CD4-positive, alpha-beta memory T cell (primary cell): ENCODE measurements at regions not wholly inside any gene's neighbourhood (a gene's known extent, or its start where the extent isn't known, plus 50 kb on each side); places are given as distances from the start of the nearest gene placed in this dataset.

Source experiments
- CTCF ChIA-PET: fragments of 350-600 bp; sonication (Branson Sonifier 250); formaldehyde crosslinking; loops from one replicate; lab custom pipeline; 2021; ENCODE audit warnings: inconsistent platforms; ENCODE audit not compliant: partially characterized antibody; lab: Charles Lee
- POLR2A ChIA-PET: fragments of 350-600 bp; sonication (Branson Sonifier 250); formaldehyde crosslinking; loops from one replicate; lab custom pipeline; 2021; ENCODE audit not compliant: partially characterized antibody; lab: Charles Lee
- DNase-seq, 5 donors: peaks; one replicate each; pipeline versions ENCODE4 v3.0.0 to v3.0.0-alpha.2; 2020 to 2022; ENCODE audit warnings: mixed read lengths in 1 of 5
- H3K27ac ChIP-seq: one replicate; pipeline ENCODE4 v1.7.0; 2013; ENCODE audit warnings: low read depth, low read length
- H3K27me3 ChIP-seq: 2 replicates; pipeline ENCODE4 v1.7.0; 2013; ENCODE audit warnings: mild to moderate bottlenecking, low read length, moderate library complexity; ENCODE audit not compliant: insufficient read depth
- H3K36me3 ChIP-seq: 2 replicates; pipeline ENCODE4 v1.7.0; 2013; ENCODE audit warnings: mild to moderate bottlenecking, low read length, moderate library complexity; ENCODE audit not compliant: insufficient read depth
- H3K4me1 ChIP-seq: 2 replicates; pipeline ENCODE4 v1.7.0; 2013; ENCODE audit warnings: mild to moderate bottlenecking, low read length, moderate library complexity; ENCODE audit not compliant: insufficient read depth
- H3K4me3 ChIP-seq, 2 donors: one replicate each; pipeline ENCODE4 v1.7.0; 2013; ENCODE audit warnings: low read length in 2 of 2, mild to moderate bottlenecking in 1 of 2
- H3K9me3 ChIP-seq, 2 donors: one replicate each; pipeline ENCODE4 v1.7.0; 2013; ENCODE audit warnings: low read length in 2 of 2, control low read depth in 1 of 2; ENCODE audit not compliant: control insufficient read depth in 1 of 2
- H3K27ac Mint-ChIP-seq, 7 donors: one replicate each; pipeline ENCODE4 v1.8.0; 2020 to 2021; ENCODE audit warnings: mixed read lengths in 7 of 7, mild to moderate bottlenecking in 6 of 7, inconsistent platforms in 3 of 7, moderate library complexity in 3 of 7
- H3K27me3 Mint-ChIP-seq, 2 donors: one replicate each; pipeline ENCODE4 v1.8.0; 2020 to 2021; ENCODE audit warnings: mixed read lengths in 2 of 2
- H3K36me3 Mint-ChIP-seq, 2 donors: one replicate each; pipeline ENCODE4 v1.8.0; 2020 to 2021; ENCODE audit warnings: mixed read lengths in 2 of 2, inconsistent platforms in 1 of 2, mild to moderate bottlenecking in 1 of 2
- H3K4me1 Mint-ChIP-seq, 4 donors: one replicate each; pipeline ENCODE4 v1.8.0; 2020 to 2021; ENCODE audit warnings: mixed read lengths in 4 of 4, mild to moderate bottlenecking in 1 of 4
- H3K4me3 Mint-ChIP-seq, 8 donors: one replicate each; pipeline ENCODE4 v1.8.0; 2020 to 2021; ENCODE audit warnings: mixed read lengths in 8 of 8, mild to moderate bottlenecking in 7 of 8, moderate library complexity in 6 of 8, inconsistent platforms in 3 of 8
- H3K9me3 Mint-ChIP-seq, 8 donors: one replicate each; pipeline ENCODE4 v1.8.0; 2020 to 2021; ENCODE audit warnings: mixed read lengths in 8 of 8, mild to moderate bottlenecking in 5 of 8, inconsistent platforms in 3 of 8, moderate library complexity in 1 of 8
- intact Hi-C: fragments of 100-400 bp; cut with micrococcal nuclease; formaldehyde crosslinking; loops from one replicate; pipeline ENCODE4 v1.15.1; 2023

DNA sequence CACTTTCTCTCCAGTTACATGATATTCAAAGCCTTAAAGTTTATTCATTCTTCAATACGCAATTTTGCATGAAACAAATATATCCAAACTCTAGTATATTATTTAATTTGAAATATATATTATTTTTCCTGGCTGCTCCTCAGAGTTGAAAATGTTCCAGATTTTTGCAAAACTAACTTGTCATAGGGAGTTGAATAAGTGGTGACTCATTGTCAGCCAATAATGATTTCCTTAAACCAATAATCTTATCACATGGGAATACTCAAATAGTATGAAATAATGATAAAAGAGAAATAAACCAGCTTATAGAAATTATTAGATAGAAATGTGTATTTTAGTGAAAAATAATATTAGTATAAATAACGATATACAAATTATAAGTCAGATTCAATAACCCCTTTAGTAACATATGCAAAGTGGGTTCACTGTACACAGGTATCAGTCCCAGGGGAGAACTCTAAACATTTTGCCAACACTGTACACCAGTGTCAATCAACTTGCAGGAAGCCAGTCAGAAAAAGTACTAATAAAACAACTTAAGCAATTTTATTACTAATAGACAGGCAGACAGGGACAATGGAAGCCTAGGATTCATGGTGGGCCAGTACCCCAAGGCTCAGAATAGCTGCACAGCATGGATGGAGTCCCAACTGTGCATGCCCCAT is 222.6 kb upstream of the KLHL1 start:
- H3K4me3 Mint-ChIP-seq = no peak overlapping the region

DNA sequence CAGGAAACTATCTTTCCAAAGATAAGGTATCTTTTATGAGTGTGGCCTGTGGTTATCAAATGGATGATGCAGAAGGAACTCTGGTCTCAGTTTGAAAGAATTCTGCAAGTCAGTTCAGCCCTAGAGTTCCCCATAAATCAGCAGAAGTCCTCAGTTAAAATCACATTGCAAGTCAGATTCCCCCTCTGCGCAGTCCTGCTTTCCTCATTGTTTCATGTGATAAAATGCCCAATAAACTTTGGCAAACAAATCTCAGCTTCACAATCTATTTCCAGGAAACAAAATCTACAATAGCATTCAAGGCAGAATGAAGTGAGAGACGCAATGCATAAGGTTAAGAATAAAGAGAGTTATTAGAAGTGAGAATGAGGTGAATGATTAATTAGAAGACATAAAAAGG is 216.3 kb upstream of the KLHL1 start:
- H3K4me1 ChIP-seq = no peaks in the 10 kb centered on the region
- no peak overlapping the region for H3K27ac ChIP-seq
- Mint-ChIP-seq H3K27me3 (no peaks in the 10 kb centered on the region), H3K4me3 (no peak overlapping the region), H3K9me3 (peaks cover 0 to 7% (median 3%) of the 10 kb centered on the region in 8 donors), H3K4me1 (no peaks in the 10 kb centered on the region), H3K36me3 (no peaks in the 10 kb centered on the region), H3K27ac (no peak overlapping the region)
- no peak for DNase-seq
- H3K9me3 ChIP-seq = no peaks in the 10 kb centered on the region
- H3K36me3 ChIP-seq = no peaks in the 10 kb centered on the region
- H3K27me3 ChIP-seq = no peaks in the 10 kb centered on the region
- ChIA-PET POLR2A (no interaction called here), CTCF (no interaction called here)
- no peak overlapping the region for H3K4me3 ChIP-seq
- intact Hi-C loops = no loop called here

More for the DNA sequence above, 222.6 kb upstream of the KLHL1 start:
- Histone ChIP-seq H3K4me3 (no peak overlapping the region), H3K27me3 (no peaks in the 10 kb centered on the region), H3K9me3 (no peaks in the 10 kb centered on the region), H3K36me3 (no peaks in the 10 kb centered on the region), H3K4me1 (no peaks in the 10 kb centered on the region), H3K27ac (no peak overlapping the region)
- POLR2A ChIA-PET = no interaction called here
- H3K27me3 Mint-ChIP-seq = no peaks in the 10 kb centered on the region
- no peaks in the 10 kb centered on the region for H3K36me3 Mint-ChIP-seq
- H3K9me3 Mint-ChIP-seq = peaks cover 2 to 14% (median 5%) of the 10 kb centered on the region in 8 donors
- no peaks in the 10 kb centered on the region for H3K4me1 Mint-ChIP-seq
- intact Hi-C loops = no loop called here
- no peak overlapping the region for H3K27ac Mint-ChIP-seq
- DNase-seq = no peak
- CTCF ChIA-PET = no interaction called here

DNA sequence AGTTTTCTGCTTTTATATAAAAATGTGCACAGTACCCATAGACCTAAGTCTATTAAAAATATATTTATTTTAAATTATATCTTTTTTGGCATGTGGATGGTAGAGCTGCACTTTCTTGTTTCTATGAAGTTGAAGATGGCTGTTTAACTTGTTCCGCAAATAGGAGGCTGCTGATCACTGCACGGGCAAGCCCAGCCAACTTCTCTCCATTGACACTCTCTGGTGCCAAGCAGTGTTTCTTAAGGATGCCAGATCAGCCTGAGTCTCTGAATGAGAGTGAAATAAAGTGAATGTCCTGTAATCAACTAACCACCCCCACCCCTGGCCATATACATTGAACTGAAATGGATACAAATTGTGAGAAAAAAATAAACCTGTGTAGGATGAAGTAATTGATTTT is 202.9 kb upstream of the KLHL1 start:
- Histone ChIP-seq H3K27ac (no peak overlapping the region), H3K27me3 (no peaks in the 10 kb centered on the region), H3K36me3 (no peaks in the 10 kb centered on the region), H3K4me1 (no peaks in the 10 kb centered on the region), H3K9me3 (no peaks in the 10 kb centered on the region), H3K4me3 (no peak overlapping the region)
- Mint-ChIP-seq H3K4me3 (no peak overlapping the region), H3K9me3 (peaks cover 0 to 6% (median 0%) of the 10 kb centered on the region in 8 donors), H3K36me3 (no peaks in the 10 kb centered on the region), H3K27ac (no peak overlapping the region), H3K27me3 (no peaks in the 10 kb centered on the region), H3K4me1 (no peaks in the 10 kb centered on the region)
- DNase-seq = no peak
- ChIA-PET CTCF (no interaction called here), POLR2A (no interaction called here)
- intact Hi-C loops = no loop called here

DNA sequence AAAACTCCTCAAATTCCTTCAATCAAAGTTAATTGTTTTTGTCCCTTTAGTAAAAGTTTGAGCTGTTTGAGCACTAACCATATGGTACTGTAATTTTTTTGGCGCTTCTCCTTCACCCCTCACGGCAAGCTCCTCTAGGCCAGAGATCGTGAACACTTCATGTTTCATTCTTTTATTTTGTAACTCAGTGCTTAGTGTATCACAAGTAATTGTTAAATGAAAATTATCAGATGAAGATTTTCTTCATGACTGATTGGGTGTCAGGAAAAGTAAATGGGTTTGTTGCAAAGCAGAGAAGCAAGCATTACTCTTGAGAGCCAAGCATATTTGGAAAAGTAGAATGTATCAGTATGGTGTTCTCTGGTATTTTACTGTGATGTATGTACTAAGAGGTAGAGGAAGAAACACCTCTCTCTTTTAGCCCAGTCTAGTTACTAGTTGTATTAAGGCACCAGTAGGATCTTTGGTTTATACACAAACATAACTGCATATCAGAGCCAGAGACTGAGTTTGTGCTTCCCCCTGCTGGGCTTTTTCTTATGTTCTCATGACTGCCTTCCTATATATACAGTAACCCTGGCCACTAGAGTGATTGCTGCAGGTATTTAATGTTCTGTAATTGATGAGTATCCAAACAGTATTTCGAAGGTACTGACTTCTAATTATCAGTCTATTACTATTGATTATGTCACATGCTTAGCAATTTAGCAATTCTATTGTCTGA is 202.3 kb upstream of the KLHL1 start:
- Mint-ChIP-seq H3K27ac (no peak overlapping the region), H3K9me3 (peaks cover 0 to 6% (median 0%) of the 10 kb centered on the region in 8 donors), H3K36me3 (no peaks in the 10 kb centered on the region), H3K4me3 (no peak overlapping the region), H3K27me3 (no peaks in the 10 kb centered on the region), H3K4me1 (no peaks in the 10 kb centered on the region)
- Histone ChIP-seq H3K4me3 (no peak overlapping the region), H3K27me3 (no peaks in the 10 kb centered on the region), H3K36me3 (no peaks in the 10 kb centered on the region), H3K9me3 (no peaks in the 10 kb centered on the region), H3K4me1 (no peaks in the 10 kb centered on the region), H3K27ac (no peak overlapping the region)
- intact Hi-C loops = no loop called here
- ChIA-PET POLR2A (no interaction called here), CTCF (no interaction called here)
- no peak for DNase-seq

DNA sequence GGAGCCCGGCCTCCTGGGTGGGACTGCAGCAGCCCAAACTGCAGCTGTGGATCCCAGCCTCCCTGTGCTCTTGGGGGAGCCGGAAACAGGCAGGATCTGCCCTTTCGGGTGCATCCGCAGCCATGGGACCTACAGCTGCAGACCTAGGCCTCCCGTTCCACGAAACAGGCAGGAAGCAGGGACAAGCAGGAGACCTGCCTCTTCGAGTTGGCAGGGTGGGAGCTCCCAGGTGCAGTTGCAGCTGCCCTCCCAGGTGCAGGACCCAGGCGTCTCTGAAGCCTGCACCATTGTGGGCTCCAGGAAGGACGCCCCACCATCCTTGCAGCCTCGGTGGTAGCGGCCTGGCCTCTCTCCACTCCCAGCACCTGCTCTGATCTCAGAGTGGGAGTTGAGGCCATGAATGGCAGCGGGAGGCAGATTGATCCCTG is 189.0 kb upstream of the KLHL1 start:
- Histone ChIP-seq H3K9me3 (no peaks in the 10 kb centered on the region), H3K4me3 (no peak overlapping the region), H3K27me3 (no peaks in the 10 kb centered on the region), H3K27ac (no peak overlapping the region), H3K4me1 (no peaks in the 10 kb centered on the region), H3K36me3 (no peaks in the 10 kb centered on the region)
- H3K4me1 Mint-ChIP-seq = no peaks in the 10 kb centered on the region
- no peaks in the 10 kb centered on the region for H3K27me3 Mint-ChIP-seq
- no peak for DNase-seq
- intact Hi-C loops = no loop called here
- H3K27ac Mint-ChIP-seq = no peak overlapping the region
- POLR2A ChIA-PET = no interaction called here
- no peaks in the 10 kb centered on the region for H3K36me3 Mint-ChIP-seq
- CTCF ChIA-PET = no interaction called here
- H3K9me3 Mint-ChIP-seq = peaks cover 2 to 28% (median 9%) of the 10 kb centered on the region in 8 donors
- no peak overlapping the region for H3K4me3 Mint-ChIP-seq

DNA sequence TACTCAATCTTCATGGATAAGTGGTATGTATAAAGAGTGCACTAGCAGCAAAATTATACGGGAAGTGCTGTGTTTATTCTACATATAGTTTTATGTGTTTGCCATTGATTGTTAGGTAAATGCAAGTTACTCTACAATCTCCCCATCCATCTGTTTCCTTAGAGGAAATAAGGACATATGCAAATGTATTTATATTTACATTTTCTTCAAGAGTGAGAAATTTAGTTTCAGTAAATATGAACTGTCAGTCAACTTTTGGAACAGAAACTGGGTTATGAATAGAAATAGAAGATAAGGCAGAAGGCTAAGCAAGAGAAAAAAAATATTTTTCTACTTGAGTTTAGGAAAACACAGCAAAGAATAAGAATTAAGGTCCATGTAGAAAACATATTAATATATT is 176.1 kb upstream of the KLHL1 start:
- Histone ChIP-seq H3K9me3 (no peaks in the 10 kb centered on the region), H3K4me1 (no peaks in the 10 kb centered on the region), H3K27ac (no peak overlapping the region), H3K4me3 (no peak overlapping the region), H3K36me3 (no peaks in the 10 kb centered on the region), H3K27me3 (no peaks in the 10 kb centered on the region)
- CTCF ChIA-PET = no interaction called here
- no peak overlapping the region for H3K4me3 Mint-ChIP-seq
- no peak overlapping the region for H3K27ac Mint-ChIP-seq
- no peak for DNase-seq
- H3K27me3 Mint-ChIP-seq = no peaks in the 10 kb centered on the region
- H3K9me3 Mint-ChIP-seq = peaks cover 4 to 20% (median 13%) of the 10 kb centered on the region in 8 donors
- intact Hi-C loops = no loop called here
- no peaks in the 10 kb centered on the region for H3K36me3 Mint-ChIP-seq
- POLR2A ChIA-PET = no interaction called here
- H3K4me1 Mint-ChIP-seq = no peaks in the 10 kb centered on the region

DNA sequence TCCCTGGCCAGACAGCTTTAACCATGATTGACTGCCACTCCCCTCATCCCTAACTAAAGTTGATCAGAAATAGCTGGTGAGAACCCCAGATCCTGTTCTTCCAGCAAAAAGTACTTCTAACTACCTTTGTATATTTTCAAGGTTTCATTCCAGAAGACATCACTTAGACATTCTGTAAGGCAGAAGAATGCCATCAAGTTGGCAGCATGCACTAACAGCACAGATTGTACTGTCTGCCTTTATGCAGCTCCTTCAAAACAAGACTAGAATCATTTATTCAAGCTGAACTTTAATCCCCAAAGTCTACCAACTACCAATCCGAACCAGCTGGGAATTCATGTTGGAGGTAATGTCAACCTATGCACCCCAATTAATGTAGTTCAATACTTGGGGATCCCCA is 167.6 kb upstream of the KLHL1 start:
- intact Hi-C loops = no loop called here
- no peak overlapping the region for H3K4me3 Mint-ChIP-seq
- Histone ChIP-seq H3K27ac (no peak overlapping the region), H3K27me3 (no peaks in the 10 kb centered on the region), H3K4me3 (no peak overlapping the region), H3K4me1 (no peaks in the 10 kb centered on the region), H3K9me3 (no peaks in the 10 kb centered on the region), H3K36me3 (no peaks in the 10 kb centered on the region)
- peaks cover 0 to 11% (median 5%) of the 10 kb centered on the region in 8 donors for H3K9me3 Mint-ChIP-seq
- H3K36me3 Mint-ChIP-seq = no peaks in the 10 kb centered on the region
- H3K27me3 Mint-ChIP-seq = no peaks in the 10 kb centered on the region
- no peak for DNase-seq
- H3K27ac Mint-ChIP-seq = no peak overlapping the region
- ChIA-PET POLR2A (no interaction called here), CTCF (no interaction called here)
- H3K4me1 Mint-ChIP-seq = no peaks in the 10 kb centered on the region
